ENCODE measurements at regions not wholly inside any gene's neighbourhood (a gene's known extent, or its start where the extent isn't known, plus 50 kb on each side); places are given as distances from the start of the nearest gene placed in this dataset.

GRCh38 chr5:163963881-163964280 is 458.5 kb downstream of the MAT2B start:
- Mint-ChIP-seq H3K9me3 (ENCODE audit: insufficient read depth) (no peaks in the 10 kb centered on the region), H3K4me1 (no peaks in the 10 kb centered on the region), H3K4me3 (no peak overlapping the region), H3K27ac (no peak overlapping the region), H3K27me3 (no peaks in the 10 kb centered on the region)
- H3K36me3 ChIP-seq (replicated peaks in 1 of 2; ENCODE audit: control extremely low read depth in 1 of 2, control insufficient read depth in 1 of 2, extremely low read depth in 1 of 2, insufficient read depth in 2 of 2, low read length in 1 of 2) = no peaks in the 10 kb centered on the region
- no peak overlapping the region for H2AFZ ChIP-seq (ENCODE audit: insufficient read depth, low read depth, low read length, poor library complexity, severe bottlenecking)
- H3K4me2 ChIP-seq (replicated peaks; ENCODE audit: low read depth, low read length, poor library complexity, severe bottlenecking) = no peak overlapping the region
- intact Hi-C loops (cut with micrococcal nuclease) = no loop called here
- no peak overlapping the region for H3K4me3 ChIP-seq (ENCODE audit: control extremely low read depth in 1 of 5, extremely low read depth in 1 of 5, insufficient read depth in 1 of 5, low read depth in 2 of 5, low read length in 4 of 5)
- no peak overlapping the region for H3K27ac ChIP-seq (ENCODE audit: low read length in 2 of 2)
- CTCF ChIA-PET = no interaction called here
- no peak for TF ChIP-seq EZH2 (IDR thresholded peaks at IDR 0.05; ENCODE audit: borderline replicate concordance, insufficient read depth, low read depth, low read length, poor library complexity, severe bottlenecking)
- TF ChIP-seq, protein P1, sequence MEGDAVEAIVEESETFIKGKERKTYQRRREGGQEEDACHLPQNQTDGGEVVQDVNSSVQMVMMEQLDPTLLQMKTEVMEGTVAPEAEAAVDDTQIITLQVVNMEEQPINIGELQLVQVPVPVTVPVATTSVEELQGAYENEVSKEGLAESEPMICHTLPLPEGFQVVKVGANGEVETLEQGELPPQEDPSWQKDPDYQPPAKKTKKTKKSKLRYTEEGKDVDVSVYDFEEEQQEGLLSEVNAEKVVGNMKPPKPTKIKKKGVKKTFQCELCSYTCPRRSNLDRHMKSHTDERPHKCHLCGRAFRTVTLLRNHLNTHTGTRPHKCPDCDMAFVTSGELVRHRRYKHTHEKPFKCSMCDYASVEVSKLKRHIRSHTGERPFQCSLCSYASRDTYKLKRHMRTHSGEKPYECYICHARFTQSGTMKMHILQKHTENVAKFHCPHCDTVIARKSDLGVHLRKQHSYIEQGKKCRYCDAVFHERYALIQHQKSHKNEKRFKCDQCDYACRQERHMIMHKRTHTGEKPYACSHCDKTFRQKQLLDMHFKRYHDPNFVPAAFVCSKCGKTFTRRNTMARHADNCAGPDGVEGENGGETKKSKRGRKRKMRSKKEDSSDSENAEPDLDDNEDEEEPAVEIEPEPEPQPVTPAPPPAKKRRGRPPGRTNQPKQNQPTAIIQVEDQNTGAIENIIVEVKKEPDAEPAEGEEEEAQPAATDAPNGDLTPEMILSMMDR (IDR thresholded peaks at IDR 0.05) = no peak
- POLR2A ChIA-PET = no interaction called here
- no peaks in the 10 kb centered on the region for H3K27me3 ChIP-seq (replicated peaks in 1 of 4; ENCODE audit: control extremely low read depth in 1 of 4, control insufficient read depth in 3 of 4, insufficient read depth in 4 of 4, low read length in 3 of 4)
- no peak overlapping the region for H3K9ac ChIP-seq (ENCODE audit: low read length)
- H3K79me2 ChIP-seq (ENCODE audit: control insufficient read depth, insufficient read depth, low read length) = no peaks in the 10 kb centered on the region
- 94% methylated on average over 3 of the region's 9 CpGs for WGBS (ENCODE audit: insufficient coverage)
- H4K20me1 ChIP-seq (ENCODE audit: control insufficient read depth, insufficient read depth, low read length, poor library complexity, severe bottlenecking) = no peaks in the 10 kb centered on the region
- H3K4me1 ChIP-seq (ENCODE audit: control insufficient read depth in 2 of 2, insufficient read depth in 2 of 2, low read length in 2 of 2) = no peaks in the 10 kb centered on the region
- ATAC-seq (ENCODE audit: low read depth) (no peak), DNase-seq (no peak)
- no peaks in the 10 kb centered on the region for H3K9me3 ChIP-seq (ENCODE audit: control extremely low read depth in 1 of 3, control insufficient read depth in 2 of 3, insufficient read depth in 1 of 3, low read length in 2 of 3)

GRCh38 chr5:163964671-163965070 is 459.3 kb downstream of the MAT2B start:
- Histone ChIP-seq H3K4me3 (ENCODE audit: control extremely low read depth in 1 of 5, extremely low read depth in 1 of 5, insufficient read depth in 1 of 5, low read depth in 2 of 5, low read length in 4 of 5) (no peak overlapping the region), H3K36me3 (replicated peaks in 1 of 2; ENCODE audit: control extremely low read depth in 1 of 2, control insufficient read depth in 1 of 2, extremely low read depth in 1 of 2, insufficient read depth in 2 of 2, low read length in 1 of 2) (no peaks in the 10 kb centered on the region), H3K9ac (ENCODE audit: low read length) (no peak overlapping the region), H3K4me2 (replicated peaks; ENCODE audit: low read depth, low read length, poor library complexity, severe bottlenecking) (no peak overlapping the region), H4K20me1 (ENCODE audit: control insufficient read depth, insufficient read depth, low read length, poor library complexity, severe bottlenecking) (no peaks in the 10 kb centered on the region), H3K27me3 (replicated peaks in 1 of 4; ENCODE audit: control extremely low read depth in 1 of 4, control insufficient read depth in 3 of 4, insufficient read depth in 4 of 4, low read length in 3 of 4) (no peaks in the 10 kb centered on the region), H3K9me3 (ENCODE audit: control extremely low read depth in 1 of 3, control insufficient read depth in 2 of 3, insufficient read depth in 1 of 3, low read length in 2 of 3) (no peaks in the 10 kb centered on the region), H3K4me1 (ENCODE audit: control insufficient read depth in 2 of 2, insufficient read depth in 2 of 2, low read length in 2 of 2) (no peaks in the 10 kb centered on the region), H3K79me2 (ENCODE audit: control insufficient read depth, insufficient read depth, low read length) (no peaks in the 10 kb centered on the region), H3K27ac (ENCODE audit: low read length in 2 of 2) (no peak overlapping the region), H2AFZ (ENCODE audit: insufficient read depth, low read depth, low read length, poor library complexity, severe bottlenecking) (no peak overlapping the region)
- Mint-ChIP-seq H3K27me3 (no peaks in the 10 kb centered on the region), H3K4me1 (no peaks in the 10 kb centered on the region), H3K27ac (no peak overlapping the region), H3K4me3 (no peak overlapping the region), H3K9me3 (ENCODE audit: insufficient read depth) (no peaks in the 10 kb centered on the region)
- 95% methylated on average over 3 of the region's 3 CpGs for WGBS (ENCODE audit: insufficient coverage)
- intact Hi-C loops (cut with micrococcal nuclease) = no loop called here
- ATAC-seq (ENCODE audit: low read depth) (no peak), DNase-seq (no peak)
- ChIA-PET CTCF (no interaction called here), POLR2A (no interaction called here)
- TF ChIP-seq, protein P1 (IDR thresholded peaks at IDR 0.05) = no peak
- no peak for TF ChIP-seq EZH2 (IDR thresholded peaks at IDR 0.05; ENCODE audit: borderline replicate concordance, insufficient read depth, low read depth, low read length, poor library complexity, severe bottlenecking)
